ENCODE measurements at regions not wholly inside any gene's neighbourhood (a gene's known extent, or its start where the extent isn't known, plus 50 kb on each side); places are given as distances from the start of the nearest gene placed in this dataset.
"Not testable (repeated sequence)": the region's sequence is repeated elsewhere in the genome, so short reads cannot be mapped to it uniquely, and the experiment has no call there.

- no peaks in the 10 kb centered on the region for H3K36me3 ChIP-seq (ENCODE audit: control insufficient read depth in 2 of 2, insufficient read depth in 2 of 2, low read length in 1 of 2)
- H3K4me3 ChIP-seq (ENCODE audit: low read depth in 1 of 2, low read length in 2 of 2) = no peak overlapping the region
- no peaks in the 10 kb centered on the region for H3K27me3 ChIP-seq (ENCODE audit: control insufficient read depth in 1 of 2, insufficient read depth in 2 of 2, low read length in 2 of 2)
- H3K4me1 ChIP-seq (ENCODE audit: control insufficient read depth in 2 of 2, insufficient read depth in 2 of 2, low read length in 1 of 2) = peaks cover 5 to 8% of the 10 kb centered on the region in 2 donors
- no peaks in the 10 kb centered on the region for H3K9me3 ChIP-seq (ENCODE audit: control insufficient read depth in 2 of 2, insufficient read depth in 1 of 2, low read depth in 1 of 2, low read length in 1 of 2)
- no peak overlapping the region for H3K27ac ChIP-seq (ENCODE audit: low read depth in 2 of 2, low read length in 1 of 2)
- WGBS, 2 donors = 23 to 29% methylated on average over 4 of the region's 4 CpGs
Observed at GRCh38 chr16:13480801-13481200, 439.2 kb upstream of the ERCC4 start.

GRCh38 chr16:13483121-13483520 lies 436.8 kb upstream of the ERCC4 start:
- Histone ChIP-seq H3K36me3 (ENCODE audit: control insufficient read depth in 2 of 2, insufficient read depth in 2 of 2, low read length in 1 of 2) (no peaks in the 10 kb centered on the region), H3K4me1 (ENCODE audit: control insufficient read depth in 2 of 2, insufficient read depth in 2 of 2, low read length in 1 of 2) (peaks cover 5 to 8% of the 10 kb centered on the region in 2 donors), H3K9me3 (ENCODE audit: control insufficient read depth in 2 of 2, insufficient read depth in 1 of 2, low read depth in 1 of 2, low read length in 1 of 2) (no peaks in the 10 kb centered on the region), H3K27me3 (ENCODE audit: control insufficient read depth in 1 of 2, insufficient read depth in 2 of 2, low read length in 2 of 2) (no peaks in the 10 kb centered on the region), H3K27ac (ENCODE audit: low read depth in 2 of 2, low read length in 1 of 2) (no peak overlapping the region), H3K4me3 (ENCODE audit: low read depth in 1 of 2, low read length in 2 of 2) (no peak overlapping the region)
- WGBS, 2 donors = 46 to 58% methylated on average over 3 of the region's 3 CpGs

DNA sequence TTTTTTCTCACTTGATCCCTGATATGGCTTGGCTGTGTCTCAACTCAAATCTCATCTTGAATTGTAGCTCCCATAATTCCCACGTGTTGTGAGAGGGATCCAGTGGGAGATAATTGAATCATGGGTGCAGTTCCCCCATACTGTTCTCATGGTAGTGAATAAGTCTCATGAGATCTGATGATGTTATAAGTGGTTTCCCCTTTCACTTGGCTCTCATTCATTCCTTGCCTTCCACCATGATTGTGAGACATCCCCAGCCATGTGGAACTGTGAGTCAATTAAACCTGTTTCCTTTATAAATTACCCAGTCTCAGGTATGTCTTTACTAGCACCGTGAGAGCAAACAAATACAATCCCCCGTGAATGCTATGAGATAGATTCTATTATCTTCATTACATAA lies 430.5 kb upstream of the ERCC4 start:
- not testable (repeated sequence) for H3K36me3 ChIP-seq (ENCODE audit: control insufficient read depth in 2 of 2, insufficient read depth in 2 of 2, low read length in 1 of 2); H3K4me3 ChIP-seq (ENCODE audit: low read depth in 1 of 2, low read length in 2 of 2); H3K27ac ChIP-seq (ENCODE audit: low read depth in 2 of 2, low read length in 1 of 2); H3K9me3 ChIP-seq (ENCODE audit: control insufficient read depth in 2 of 2, insufficient read depth in 1 of 2, low read depth in 1 of 2, low read length in 1 of 2); H3K4me1 ChIP-seq (ENCODE audit: control insufficient read depth in 2 of 2, insufficient read depth in 2 of 2, low read length in 1 of 2); H3K27me3 ChIP-seq (ENCODE audit: control insufficient read depth in 1 of 2, insufficient read depth in 2 of 2, low read length in 2 of 2)
- WGBS, 2 donors = 84 to 87% methylated on average over 3 of the region's 3 CpGs

GRCh38 chr16:13492046-13492445 lies 427.9 kb upstream of the ERCC4 start:
- no peak overlapping the region for H3K27ac ChIP-seq (ENCODE audit: low read depth in 2 of 2, low read length in 1 of 2)
- H3K27me3 ChIP-seq (ENCODE audit: control insufficient read depth in 1 of 2, insufficient read depth in 2 of 2, low read length in 2 of 2) = no peaks in the 10 kb centered on the region
- no peaks in the 10 kb centered on the region for H3K9me3 ChIP-seq (ENCODE audit: control insufficient read depth in 2 of 2, insufficient read depth in 1 of 2, low read depth in 1 of 2, low read length in 1 of 2)
- no peak overlapping the region for H3K4me3 ChIP-seq (ENCODE audit: low read depth in 1 of 2, low read length in 2 of 2)
- WGBS, 2 donors = 48 to 63% methylated on average over 4 of the region's 4 CpGs
- H3K36me3 ChIP-seq (ENCODE audit: control insufficient read depth in 2 of 2, insufficient read depth in 2 of 2, low read length in 1 of 2) = no peaks in the 10 kb centered on the region
- H3K4me1 ChIP-seq (ENCODE audit: control insufficient read depth in 2 of 2, insufficient read depth in 2 of 2, low read length in 1 of 2) = no peaks in the 10 kb centered on the region

DNA sequence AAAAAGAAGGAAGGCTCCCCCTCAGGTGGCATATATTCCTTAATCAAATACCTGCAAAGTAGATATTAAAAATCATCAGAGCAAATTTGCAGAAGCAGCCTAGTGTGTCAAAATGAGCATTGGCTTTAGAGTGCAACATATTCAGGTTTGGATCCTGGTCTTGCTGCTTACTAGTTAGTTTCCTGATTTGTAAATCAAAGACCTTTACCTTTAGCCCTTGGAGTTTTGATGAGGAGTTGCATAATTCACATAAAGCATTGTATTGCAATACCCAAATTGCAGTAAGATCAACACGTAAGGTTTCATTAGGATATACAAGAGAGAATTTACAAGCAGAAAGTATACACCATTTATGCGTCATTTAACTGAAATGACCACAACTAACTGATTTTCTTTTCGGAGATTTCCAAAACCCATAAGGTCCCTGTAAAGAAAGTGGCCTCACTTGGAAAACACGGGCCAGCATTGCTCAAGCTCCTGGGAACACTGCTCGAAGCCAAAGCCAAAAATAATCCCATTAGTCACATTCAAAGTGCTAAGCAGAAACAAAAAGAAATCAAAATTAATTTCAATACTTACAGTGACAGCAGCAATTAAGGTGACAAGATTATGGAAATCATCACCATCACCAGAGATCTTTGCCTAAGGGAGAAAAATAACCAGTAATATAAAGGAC lies 415.9 kb upstream of the ERCC4 start:
- Histone ChIP-seq H3K4me3 (ENCODE audit: low read depth in 1 of 2, low read length in 2 of 2) (no peak overlapping the region), H3K27ac (ENCODE audit: low read depth in 2 of 2, low read length in 1 of 2) (no peak overlapping the region), H3K9me3 (ENCODE audit: control insufficient read depth in 2 of 2, insufficient read depth in 1 of 2, low read depth in 1 of 2, low read length in 1 of 2) (no peaks in the 10 kb centered on the region), H3K4me1 (ENCODE audit: control insufficient read depth in 2 of 2, insufficient read depth in 2 of 2, low read length in 1 of 2) (no peaks in the 10 kb centered on the region), H3K27me3 (ENCODE audit: control insufficient read depth in 1 of 2, insufficient read depth in 2 of 2, low read length in 2 of 2) (no peaks in the 10 kb centered on the region), H3K36me3 (ENCODE audit: control insufficient read depth in 2 of 2, insufficient read depth in 2 of 2, low read length in 1 of 2) (no peaks in the 10 kb centered on the region)
- WGBS, 2 donors = 40 to 61% methylated on average over 5 of the region's 5 CpGs

GRCh38 chr16:13507530-13507929 lies 412.4 kb upstream of the ERCC4 start:
- 34 to 40% methylated on average over 5 of the region's 5 CpGs for WGBS, 2 donors
- Histone ChIP-seq H3K27ac (ENCODE audit: low read depth in 2 of 2, low read length in 1 of 2) (no peak overlapping the region), H3K4me3 (ENCODE audit: low read depth in 1 of 2, low read length in 2 of 2) (no peak overlapping the region), H3K36me3 (ENCODE audit: control insufficient read depth in 2 of 2, insufficient read depth in 2 of 2, low read length in 1 of 2) (no peaks in the 10 kb centered on the region), H3K9me3 (ENCODE audit: control insufficient read depth in 2 of 2, insufficient read depth in 1 of 2, low read depth in 1 of 2, low read length in 1 of 2) (no peaks in the 10 kb centered on the region), H3K27me3 (ENCODE audit: control insufficient read depth in 1 of 2, insufficient read depth in 2 of 2, low read length in 2 of 2) (no peaks in the 10 kb centered on the region), H3K4me1 (ENCODE audit: control insufficient read depth in 2 of 2, insufficient read depth in 2 of 2, low read length in 1 of 2) (no peaks in the 10 kb centered on the region)

- Histone ChIP-seq H3K27ac (ENCODE audit: low read depth in 2 of 2, low read length in 1 of 2) (no peak overlapping the region), H3K4me1 (ENCODE audit: control insufficient read depth in 2 of 2, insufficient read depth in 2 of 2, low read length in 1 of 2) (no peaks in the 10 kb centered on the region), H3K27me3 (ENCODE audit: control insufficient read depth in 1 of 2, insufficient read depth in 2 of 2, low read length in 2 of 2) (no peaks in the 10 kb centered on the region), H3K36me3 (ENCODE audit: control insufficient read depth in 2 of 2, insufficient read depth in 2 of 2, low read length in 1 of 2) (no peaks in the 10 kb centered on the region), H3K4me3 (ENCODE audit: low read depth in 1 of 2, low read length in 2 of 2) (no peak overlapping the region), H3K9me3 (ENCODE audit: control insufficient read depth in 2 of 2, insufficient read depth in 1 of 2, low read depth in 1 of 2, low read length in 1 of 2) (no peaks in the 10 kb centered on the region)
- 77 to 78% methylated on average over 5 of the region's 5 CpGs for WGBS, 2 donors
Observed at GRCh38 chr16:13510425-13511151, 409.4 kb upstream of the ERCC4 start.

GRCh38 chr16:13517841-13518240 lies 402.1 kb upstream of the ERCC4 start:
- Histone ChIP-seq H3K36me3 (ENCODE audit: control insufficient read depth in 2 of 2, insufficient read depth in 2 of 2, low read length in 1 of 2) (no peaks in the 10 kb centered on the region), H3K27ac (ENCODE audit: low read depth in 2 of 2, low read length in 1 of 2) (no peak overlapping the region), H3K4me1 (ENCODE audit: control insufficient read depth in 2 of 2, insufficient read depth in 2 of 2, low read length in 1 of 2) (no peaks in the 10 kb centered on the region), H3K27me3 (ENCODE audit: control insufficient read depth in 1 of 2, insufficient read depth in 2 of 2, low read length in 2 of 2) (no peaks in the 10 kb centered on the region), H3K4me3 (ENCODE audit: low read depth in 1 of 2, low read length in 2 of 2) (no peak overlapping the region), H3K9me3 (ENCODE audit: control insufficient read depth in 2 of 2, insufficient read depth in 1 of 2, low read depth in 1 of 2, low read length in 1 of 2) (no peaks in the 10 kb centered on the region)
- 50 to 64% methylated on average over 3 of the region's 3 CpGs for WGBS, 2 donors

DNA sequence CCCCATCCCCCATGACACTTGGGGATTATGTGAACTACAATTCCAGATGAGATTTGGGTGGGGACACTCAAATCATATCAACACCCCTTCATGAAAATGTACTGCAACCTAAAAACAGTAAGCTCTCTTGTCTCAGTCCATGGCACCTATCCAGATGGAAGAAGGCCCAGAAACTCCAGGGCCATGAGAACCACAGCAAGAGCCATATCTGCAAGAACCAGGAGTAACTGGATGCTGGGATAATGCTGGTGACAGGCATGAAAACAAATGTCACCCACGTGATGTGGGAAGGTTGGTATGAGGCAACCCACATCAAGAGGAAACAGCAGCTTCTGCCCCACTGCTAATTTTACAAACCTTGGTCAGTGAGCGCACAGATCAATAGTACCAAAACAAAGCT lies 400.1 kb upstream of the ERCC4 start:
- WGBS, 2 donors = 66 to 72% methylated on average over 2 of the region's 2 CpGs
- no peaks in the 10 kb centered on the region for H3K4me1 ChIP-seq (ENCODE audit: control insufficient read depth in 2 of 2, insufficient read depth in 2 of 2, low read length in 1 of 2)
- no peaks in the 10 kb centered on the region for H3K9me3 ChIP-seq (ENCODE audit: control insufficient read depth in 2 of 2, insufficient read depth in 1 of 2, low read depth in 1 of 2, low read length in 1 of 2)
- no peak overlapping the region for H3K27ac ChIP-seq (ENCODE audit: low read depth in 2 of 2, low read length in 1 of 2)
- H3K36me3 ChIP-seq (ENCODE audit: control insufficient read depth in 2 of 2, insufficient read depth in 2 of 2, low read length in 1 of 2) = no peaks in the 10 kb centered on the region
- no peaks in the 10 kb centered on the region for H3K27me3 ChIP-seq (ENCODE audit: control insufficient read depth in 1 of 2, insufficient read depth in 2 of 2, low read length in 2 of 2)
- H3K4me3 ChIP-seq (ENCODE audit: low read depth in 1 of 2, low read length in 2 of 2) = no peak overlapping the region

DNA sequence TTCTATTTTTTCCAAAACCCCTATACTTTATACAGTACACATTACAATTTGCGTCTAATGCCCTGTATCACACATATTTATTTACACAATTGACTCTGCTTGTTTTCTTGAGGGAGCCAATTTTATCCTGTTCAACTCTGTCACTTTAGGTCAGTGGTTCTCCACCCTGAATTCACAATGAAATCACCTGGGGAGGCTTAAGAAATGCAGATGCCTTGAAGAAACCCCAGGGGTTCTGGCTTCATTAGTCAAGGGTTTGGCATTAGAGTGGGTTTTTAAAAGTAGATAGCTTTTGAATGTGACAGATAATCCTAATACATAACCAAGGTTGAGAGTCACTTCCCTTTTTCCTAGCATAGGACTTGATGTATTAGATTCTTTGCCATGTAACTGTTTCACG lies 398.6 kb upstream of the ERCC4 start:
- Histone ChIP-seq H3K4me1 (ENCODE audit: control insufficient read depth in 2 of 2, insufficient read depth in 2 of 2, low read length in 1 of 2) (no peaks in the 10 kb centered on the region), H3K9me3 (ENCODE audit: control insufficient read depth in 2 of 2, insufficient read depth in 1 of 2, low read depth in 1 of 2, low read length in 1 of 2) (no peaks in the 10 kb centered on the region), H3K4me3 (ENCODE audit: low read depth in 1 of 2, low read length in 2 of 2) (no peak overlapping the region), H3K27me3 (ENCODE audit: control insufficient read depth in 1 of 2, insufficient read depth in 2 of 2, low read length in 2 of 2) (no peaks in the 10 kb centered on the region), H3K36me3 (ENCODE audit: control insufficient read depth in 2 of 2, insufficient read depth in 2 of 2, low read length in 1 of 2) (no peaks in the 10 kb centered on the region), H3K27ac (ENCODE audit: low read depth in 2 of 2, low read length in 1 of 2) (no peak overlapping the region)
- WGBS, 2 donors = 51 to 56% methylated on average over 2 of the region's 2 CpGs
